ENCODE measurements at regions not wholly inside any gene's neighbourhood (a gene's known extent, or its start where the extent isn't known, plus 50 kb on each side); places are given as distances from the start of the nearest gene placed in this dataset.

DNA sequence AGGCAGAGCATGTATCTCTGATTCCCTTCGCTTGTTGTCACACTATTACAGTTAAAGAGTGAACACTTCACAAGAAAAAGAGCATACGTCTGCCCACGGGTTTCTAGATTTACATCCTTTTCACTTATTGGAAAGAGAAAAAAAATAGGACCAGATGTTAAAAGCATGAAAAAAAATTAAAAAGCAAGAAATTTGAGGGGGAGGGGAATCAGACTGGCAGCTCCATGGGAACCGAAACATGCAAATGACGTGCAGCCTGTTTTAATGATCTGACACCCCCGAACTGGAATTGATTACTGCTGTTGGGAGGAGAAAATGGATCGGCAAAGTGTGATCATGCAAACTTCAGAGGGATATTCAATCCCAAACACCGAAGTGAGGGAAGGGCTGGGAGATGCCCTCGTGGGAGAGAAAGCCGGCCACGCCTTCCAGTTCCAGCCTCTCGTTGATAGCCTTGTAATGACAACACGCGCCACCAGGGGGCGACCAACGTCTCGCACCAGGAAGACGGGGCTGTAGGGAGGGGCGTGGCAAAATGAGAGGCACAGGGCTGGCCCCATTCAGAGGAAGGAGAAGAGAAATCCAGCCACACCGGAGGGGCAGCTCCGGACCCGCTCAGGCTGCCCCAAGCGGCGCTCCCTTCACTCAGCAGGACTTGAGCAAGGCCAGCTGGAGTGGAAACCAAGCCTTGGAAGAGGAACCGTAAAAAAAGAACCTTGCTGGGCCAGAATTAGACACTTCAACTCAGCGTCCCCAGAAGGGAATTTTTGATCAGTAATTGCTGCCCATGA lies 53.8 kb upstream of the SYT13 start:
- peak; percentile 90 for DNase-seq

DNA sequence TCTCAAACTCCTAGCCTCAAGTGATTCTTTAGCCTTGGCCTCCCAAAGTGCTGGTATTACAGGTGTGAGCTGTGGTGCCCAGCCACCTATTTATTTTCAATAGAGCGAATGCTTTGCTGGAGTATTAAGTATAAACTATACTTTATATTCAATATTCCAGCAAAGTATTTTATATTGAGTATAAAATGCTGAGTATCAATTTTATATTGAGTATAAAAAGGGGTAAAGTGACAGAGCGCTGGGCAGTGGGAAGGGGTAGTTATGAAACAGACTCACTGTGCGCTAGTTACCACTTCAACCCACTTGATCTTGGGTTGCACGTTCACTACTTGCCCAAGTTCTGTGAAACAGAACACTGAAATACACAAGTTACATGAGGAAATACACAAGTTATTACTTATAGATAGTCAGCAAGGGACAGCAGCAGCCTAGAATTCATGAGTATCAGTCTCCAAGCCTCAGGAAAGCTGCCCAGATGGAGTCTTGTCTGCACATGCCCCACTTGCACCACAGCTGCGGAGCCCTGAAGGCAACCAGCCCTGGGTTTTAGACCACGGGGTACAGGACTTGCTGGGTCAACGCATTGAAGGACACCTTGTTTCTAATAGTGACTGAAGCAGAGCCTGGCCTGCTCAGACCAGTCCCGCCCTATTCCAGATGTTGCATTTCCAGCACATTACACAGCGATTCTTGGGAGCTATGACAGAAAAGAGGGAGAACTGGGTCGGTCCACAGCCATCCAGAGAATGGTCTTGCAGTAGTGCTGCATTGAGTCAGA lies 51.6 kb upstream of the SYT13 start:
- no peak for DNase-seq

- DNase-seq: no peak
These were observed 50.0 kb upstream of the SYT13 start for GRCh38 chr11:45336136-45336535.

Data from NCI-H2227 treated with DMSO at 0.1 percent for 48 hours (cell line).